BE2C (cell line): ENCODE measurements at regions not wholly inside any gene's neighbourhood (a gene's known extent, or its start where the extent isn't known, plus 50 kb on each side); places are given as distances from the start of the nearest gene placed in this dataset.
A peak's percentile ranks its signal among the peaks of the same experiment; 100 is the strongest.

ENCODE experiments used
- DNase-seq: peaks from one replicate; pipeline ENCODE4 v3.0.0-alpha.2; 2020
- H3K27me3 ChIP-seq: fragments of 250-450 bp; sonication (Bioruptor Pico); 2 replicates; pipeline ENCODE4 v1.5.1; 2020; ENCODE audit warnings: mild to moderate bottlenecking
- H3K36me3 ChIP-seq: fragments of 250-450 bp; sonication (Bioruptor Pico); 2 replicates; pipeline ENCODE4 v1.5.1; 2020; ENCODE audit warnings: mild to moderate bottlenecking
- H3K4me1 ChIP-seq: fragments of 250-450 bp; sonication (Bioruptor Pico); 2 replicates; pipeline ENCODE4 v1.5.1; 2020
- H3K4me3 ChIP-seq: 2 replicates; pipeline ENCODE4 v1.5.1; 2011; ENCODE audit warnings: low read depth, low read length
- H3K9me3 ChIP-seq: fragments of 250-450 bp; sonication (Bioruptor Pico); 2 replicates; pipeline ENCODE4 v1.5.1; 2020
- CTCF ChIP-seq: IDR thresholded peaks from 2 replicates; pipeline ENCODE4 v1.5.1; 2012; ENCODE audit warnings: mild to moderate bottlenecking, low read depth, low read length

GRCh38 chr3:24812116-24812515 is 317.5 kb upstream of the THRB start:
- DNase-seq: no peak

GRCh38 chr3:24818055-24818454 is 323.4 kb upstream of the THRB start:
- no peaks in the 10 kb centered on the region for H3K27me3 ChIP-seq
- H3K36me3 ChIP-seq: no peaks in the 10 kb centered on the region
- no peak for TF ChIP-seq CTCF

More at GRCh38 chr3:24812116-24812515, 317.5 kb upstream of the THRB start:
- TF ChIP-seq CTCF: no peak
- Histone ChIP-seq H3K27me3 (no peaks in the 10 kb centered on the region), H3K4me3 (no peak overlapping the region), H3K36me3 (no peaks in the 10 kb centered on the region), H3K4me1 (no peaks in the 10 kb centered on the region), H3K9me3 (no peaks in the 10 kb centered on the region)

GRCh38 chr3:24828011-24828410 is 333.4 kb upstream of the THRB start:
- H3K4me1 ChIP-seq: no peaks in the 10 kb centered on the region
- H3K9me3 ChIP-seq: no peaks in the 10 kb centered on the region
- H3K4me3 ChIP-seq: no peak overlapping the region
- DNase-seq: no peak
- H3K36me3 ChIP-seq: no peaks in the 10 kb centered on the region
- peaks cover 5% of the 10 kb centered on the region for H3K27me3 ChIP-seq
- TF ChIP-seq CTCF: no peak

More at GRCh38 chr3:24818055-24818454, 323.4 kb upstream of the THRB start:
- H3K4me1 ChIP-seq: no peaks in the 10 kb centered on the region
- no peak overlapping the region for H3K4me3 ChIP-seq
- H3K9me3 ChIP-seq: no peaks in the 10 kb centered on the region
- DNase-seq: no peak

- Histone ChIP-seq H3K4me1 (no peaks in the 10 kb centered on the region), H3K4me3 (no peak overlapping the region)
- DNase-seq: no peak
These were observed 333.9 kb upstream of the THRB start for GRCh38 chr3:24828551-24828950.

GRCh38 chr3:24829011-24829581 is 334.4 kb upstream of the THRB start:
- Histone ChIP-seq H3K36me3 (no peaks in the 10 kb centered on the region), H3K9me3 (no peaks in the 10 kb centered on the region), H3K4me1 (no peaks in the 10 kb centered on the region), H3K4me3 (no peak overlapping the region; the same call in 1 of the 2 replicates), H3K27me3 (peaks cover 5% of the 10 kb centered on the region)
- peak; percentile 33 for DNase-seq
- no peak for TF ChIP-seq CTCF

More at GRCh38 chr3:24828551-24828950, 333.9 kb upstream of the THRB start:
- no peak for TF ChIP-seq CTCF
- H3K9me3 ChIP-seq: no peaks in the 10 kb centered on the region
- no peaks in the 10 kb centered on the region for H3K36me3 ChIP-seq
- peaks cover 5% of the 10 kb centered on the region for H3K27me3 ChIP-seq

GRCh38 chr3:24829629-24830229 is 335.1 kb upstream of the THRB start:
- TF ChIP-seq CTCF: no peak
- DNase-seq: no peak
- peaks cover 5% of the 10 kb centered on the region for H3K27me3 ChIP-seq

More at GRCh38 chr3:24829629-24830229, 335.1 kb upstream of the THRB start:
- H3K9me3 ChIP-seq: no peaks in the 10 kb centered on the region
- no peaks in the 10 kb centered on the region for H3K36me3 ChIP-seq
- no peaks in the 10 kb centered on the region for H3K4me1 ChIP-seq
- peak overlapping the region; percentile 19 for H3K4me3 ChIP-seq
